HEK293T (cell line): ENCODE measurements at regions not wholly inside any gene's neighbourhood (a gene's known extent, or its start where the extent isn't known, plus 50 kb on each side); places are given as distances from the start of the nearest gene placed in this dataset.

Experiments
- BHLHE40 ChIP-seq: fragments of 450-650 bp; IDR thresholded peaks from 2 replicates; pipeline ENCODE4 v1.6.1; 2016; ENCODE audit warnings: mild to moderate bottlenecking, moderate library complexity, borderline replicate concordance
- CTBP1 ChIP-seq: fragments of 450-650 bp; IDR thresholded peaks from 2 replicates; pipeline ENCODE4 v1.6.1; 2016; ENCODE audit warnings: borderline replicate concordance
- ELF4 ChIP-seq: fragments of 450-650 bp; IDR thresholded peaks from 2 replicates; pipeline ENCODE4 v1.6.1; 2017; ENCODE audit warnings: antibody characterized with exemption
- SP1 ChIP-seq: fragments of 450-650 bp; IDR thresholded peaks from 2 replicates; pipeline ENCODE4 v1.6.1; 2017
- SUZ12 ChIP-seq: fragments of 450-650 bp; IDR thresholded peaks from 2 replicates; pipeline ENCODE4 v1.6.1; 2016; ENCODE audit warnings: mild to moderate bottlenecking
- TARDBP ChIP-seq: fragments of 450-650 bp; IDR thresholded peaks from 2 replicates; pipeline ENCODE4 v1.6.1; 2016

- TF ChIP-seq BHLHE40, result no peak
- no peak for TF ChIP-seq SP1
- no peak for TF ChIP-seq SUZ12
- no peak for TF ChIP-seq TARDBP
- TF ChIP-seq CTBP1, result no peak
- TF ChIP-seq ELF4, result no peak
These were observed 66.9 kb upstream of the ARSJ start for GRCh38 chr4:114046331-114046730.
